Progenitor cell of endocrine pancreas (in vitro differentiated cells): ENCODE measurements at regions not wholly inside any gene's neighbourhood (a gene's known extent, or its start where the extent isn't known, plus 50 kb on each side); places are given as distances from the start of the nearest gene placed in this dataset.

Source experiments
- DNase-seq: peaks from one replicate; pipeline ENCODE4 v3.0.0; 2021; ENCODE audit warnings: low spot score; ENCODE audit not compliant: unreplicated experiment
- H3K27ac Mint-ChIP-seq: 2 replicates; pipeline ENCODE4 v1.8.0; 2021; ENCODE audit warnings: mild to moderate bottlenecking, moderate library complexity, mixed read lengths
- H3K27me3 Mint-ChIP-seq: 2 replicates; pipeline ENCODE4 v1.8.0; 2021; ENCODE audit warnings: mixed read lengths
- H3K36me3 Mint-ChIP-seq: 2 replicates; pipeline ENCODE4 v1.8.0; 2022; ENCODE audit warnings: mixed read lengths; ENCODE audit not compliant: insufficient read depth
- H3K4me1 Mint-ChIP-seq: 2 replicates; pipeline ENCODE4 v1.8.0; 2021; ENCODE audit warnings: low read depth, mixed read lengths
- H3K4me3 Mint-ChIP-seq: 2 replicates; pipeline ENCODE4 v1.8.0; 2021; ENCODE audit warnings: low read depth, mild to moderate bottlenecking, moderate library complexity, mixed read lengths
- H3K9me3 Mint-ChIP-seq: 2 replicates; pipeline ENCODE4 v1.8.0; 2021; ENCODE audit warnings: low read depth, mixed read lengths
- TF ChIP-seq, protein P1 (sequence below): fragments of 200-600 bp; sonication (generic); IDR thresholded peaks from one replicate; pipeline ENCODE4 v1.5.0; 2021; ENCODE audit warnings: antibody characterized with exemption, mild to moderate bottlenecking; ENCODE audit not compliant: unreplicated experiment

DNA sequence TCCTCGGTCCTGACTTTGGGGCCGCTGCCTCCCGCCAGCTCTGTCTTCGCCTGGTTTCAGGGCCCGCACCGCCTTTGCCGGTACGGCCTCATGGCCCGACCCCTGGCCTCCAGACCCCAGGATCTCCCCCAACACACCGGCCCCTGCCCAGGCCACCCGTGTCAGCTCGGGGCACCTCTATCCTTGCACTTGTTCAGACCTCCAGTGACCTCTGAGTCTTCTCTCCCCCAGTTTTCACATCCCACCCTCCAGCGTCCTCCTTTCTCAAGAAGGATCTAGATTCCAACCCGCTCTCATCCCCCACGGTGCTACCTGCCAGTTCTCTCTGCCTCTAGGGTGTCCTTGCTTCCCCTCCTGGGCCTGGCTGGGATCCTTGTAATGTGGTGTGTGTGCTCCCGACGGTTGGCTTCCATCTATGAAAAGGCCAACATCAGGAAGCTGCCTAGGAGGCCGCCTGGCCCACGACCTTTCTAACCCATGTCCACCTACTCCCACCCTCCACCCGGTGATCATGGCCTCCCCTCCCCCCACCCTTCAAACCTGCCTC, 61.1 kb downstream of the SPATA31C2 start:
- H3K4me3 Mint-ChIP-seq, result peak overlapping the region; percentile 79
- H3K36me3 Mint-ChIP-seq, result no peaks in the 10 kb centered on the region
- DNase-seq, result no peak
- H3K4me1 Mint-ChIP-seq, result peaks cover 14% of the 10 kb centered on the region
- H3K27me3 Mint-ChIP-seq, result peaks cover 3% of the 10 kb centered on the region
- H3K27ac Mint-ChIP-seq, result no peak overlapping the region
- peaks cover 5% of the 10 kb centered on the region for H3K9me3 Mint-ChIP-seq
- TF ChIP-seq, protein P1, sequence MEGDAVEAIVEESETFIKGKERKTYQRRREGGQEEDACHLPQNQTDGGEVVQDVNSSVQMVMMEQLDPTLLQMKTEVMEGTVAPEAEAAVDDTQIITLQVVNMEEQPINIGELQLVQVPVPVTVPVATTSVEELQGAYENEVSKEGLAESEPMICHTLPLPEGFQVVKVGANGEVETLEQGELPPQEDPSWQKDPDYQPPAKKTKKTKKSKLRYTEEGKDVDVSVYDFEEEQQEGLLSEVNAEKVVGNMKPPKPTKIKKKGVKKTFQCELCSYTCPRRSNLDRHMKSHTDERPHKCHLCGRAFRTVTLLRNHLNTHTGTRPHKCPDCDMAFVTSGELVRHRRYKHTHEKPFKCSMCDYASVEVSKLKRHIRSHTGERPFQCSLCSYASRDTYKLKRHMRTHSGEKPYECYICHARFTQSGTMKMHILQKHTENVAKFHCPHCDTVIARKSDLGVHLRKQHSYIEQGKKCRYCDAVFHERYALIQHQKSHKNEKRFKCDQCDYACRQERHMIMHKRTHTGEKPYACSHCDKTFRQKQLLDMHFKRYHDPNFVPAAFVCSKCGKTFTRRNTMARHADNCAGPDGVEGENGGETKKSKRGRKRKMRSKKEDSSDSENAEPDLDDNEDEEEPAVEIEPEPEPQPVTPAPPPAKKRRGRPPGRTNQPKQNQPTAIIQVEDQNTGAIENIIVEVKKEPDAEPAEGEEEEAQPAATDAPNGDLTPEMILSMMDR, result no peak

DNA sequence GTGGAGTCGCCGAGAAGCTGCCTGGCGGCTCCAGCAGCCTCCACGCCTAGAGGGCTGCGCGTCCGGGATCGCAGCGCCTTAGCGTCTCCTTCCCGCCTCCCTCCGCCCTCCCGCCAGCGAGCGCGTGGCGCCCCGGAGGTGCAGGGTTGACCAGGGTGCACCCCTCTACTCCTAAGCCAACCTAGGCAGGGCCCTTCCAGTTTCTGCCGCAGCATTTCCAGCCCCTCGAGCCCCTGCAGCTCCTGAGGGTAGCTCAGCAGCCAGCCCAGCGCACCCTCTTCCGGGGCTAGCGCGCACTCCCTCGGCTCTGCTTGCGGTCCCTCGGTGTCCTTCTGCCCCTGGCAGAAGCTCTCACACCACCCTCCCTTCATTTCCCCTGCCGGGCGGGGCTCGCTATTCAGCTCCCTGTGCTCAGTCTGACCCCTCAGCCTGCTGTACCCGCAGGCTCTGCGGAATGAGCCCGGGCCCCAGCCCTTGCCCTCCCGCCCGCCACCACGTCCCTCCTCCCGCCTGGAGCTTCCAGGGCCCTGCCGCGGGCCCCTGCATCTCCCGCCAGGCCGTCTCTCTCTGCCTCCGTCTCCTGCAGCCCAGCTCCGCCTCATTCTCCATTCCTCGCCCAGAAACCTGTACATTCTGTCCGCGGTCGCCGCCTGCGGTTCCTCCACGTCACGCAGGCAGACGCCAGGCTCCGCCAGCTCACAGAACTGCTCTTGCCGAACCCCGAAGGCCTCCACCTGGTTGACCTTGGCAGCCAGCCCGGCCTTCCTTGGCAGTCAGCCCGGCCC, 61.8 kb downstream of the SPATA31C2 start:
- peak; percentile 42 for DNase-seq
- peaks cover 3% of the 10 kb centered on the region for H3K27me3 Mint-ChIP-seq
- TF ChIP-seq, protein P1, result peak; percentile 10
- peaks cover 5% of the 10 kb centered on the region for H3K9me3 Mint-ChIP-seq
- H3K4me3 Mint-ChIP-seq, result peak overlapping the region; percentile 79
- peaks cover 14% of the 10 kb centered on the region for H3K4me1 Mint-ChIP-seq
- no peaks in the 10 kb centered on the region for H3K36me3 Mint-ChIP-seq
- H3K27ac Mint-ChIP-seq, result peak overlapping the region; percentile 90

- H3K4me3 Mint-ChIP-seq, result peak overlapping the region; percentile 79
- peak overlapping the region; percentile 90 for H3K27ac Mint-ChIP-seq
- TF ChIP-seq, protein P1, result no peak
- no peaks in the 10 kb centered on the region for H3K36me3 Mint-ChIP-seq
- no peak for DNase-seq
- peaks cover 3% of the 10 kb centered on the region for H3K27me3 Mint-ChIP-seq
- peaks cover 5% of the 10 kb centered on the region for H3K9me3 Mint-ChIP-seq
- H3K4me1 Mint-ChIP-seq, result peaks cover 14% of the 10 kb centered on the region
Observed at GRCh38 chr9:88075966-88076285, 62.3 kb downstream of the SPATA31C2 start.

DNA sequence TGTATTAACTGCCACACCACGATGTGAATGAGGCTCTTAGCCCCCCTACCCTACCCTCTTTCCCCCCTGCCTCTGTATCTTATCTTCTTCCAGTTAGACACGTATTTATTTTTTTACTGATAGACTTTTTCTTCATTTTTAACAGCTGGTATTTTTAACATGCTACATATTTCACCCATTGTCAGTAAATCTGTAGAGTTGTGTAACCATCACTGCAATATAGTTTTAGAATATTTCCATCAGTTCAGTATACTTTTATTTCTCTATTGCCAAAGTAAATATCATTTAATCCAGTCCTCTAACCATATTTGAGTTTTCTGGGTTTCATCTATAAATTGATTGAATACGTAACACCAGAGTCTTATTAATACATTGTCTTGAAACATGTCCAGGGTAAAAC, 62.8 kb downstream of the SPATA31C2 start:
- Mint-ChIP-seq H3K27ac (no peak overlapping the region), H3K36me3 (no peaks in the 10 kb centered on the region), H3K4me3 (peak overlapping the region; percentile 79), H3K27me3 (peaks cover 3% of the 10 kb centered on the region), H3K9me3 (peaks cover 5% of the 10 kb centered on the region), H3K4me1 (peaks cover 14% of the 10 kb centered on the region)
- TF ChIP-seq, protein P1, result no peak
- no peak for DNase-seq

- no peak for DNase-seq
- H3K9me3 Mint-ChIP-seq, result peaks cover 5% of the 10 kb centered on the region
- TF ChIP-seq, protein P1, result no peak
- H3K36me3 Mint-ChIP-seq, result no peaks in the 10 kb centered on the region
- H3K27me3 Mint-ChIP-seq, result peaks cover 3% of the 10 kb centered on the region
- H3K4me1 Mint-ChIP-seq, result peaks cover 14% of the 10 kb centered on the region
- H3K4me3 Mint-ChIP-seq, result no peak overlapping the region
- H3K27ac Mint-ChIP-seq, result no peak overlapping the region
Observed at GRCh38 chr9:88074931-88075330, 63.3 kb downstream of the SPATA31C2 start.
